Tibial artery (tissue), 4 donors: ENCODE measurements at regions not wholly inside any gene's neighbourhood (a gene's known extent, or its start where the extent isn't known, plus 50 kb on each side); places are given as distances from the start of the nearest gene placed in this dataset.
"Not testable (repeated sequence)": the region's sequence is repeated elsewhere in the genome, so short reads cannot be mapped to it uniquely, and the experiment has no call there.

Experiments used
- DNase-seq, 2 donors: peaks; one replicate each; pipeline ENCODE4 v3.0.0-alpha.2; 2019
- H3K27ac ChIP-seq, 2 donors: fragments of 200-600 bp; sonication (generic) in 1 of 2; 1 replicate in 1 of 2; 2 replicates in 1 of 2; pipeline ENCODE4 v1.5.1; 2018 to 2019; ENCODE audit warnings: mild to moderate bottlenecking in 1 of 2
- H3K27me3 ChIP-seq, 2 donors: fragments of 200-600 bp; sonication (generic) in 1 of 2; one replicate each; pipeline versions ENCODE4 v1.5.1 to v1.6.0; 2016 to 2019
- H3K36me3 ChIP-seq, 3 donors: fragments of 200-600 bp; sonication (generic) in 2 of 3; one replicate each; pipeline ENCODE4 v1.5.1; 2016 to 2019; ENCODE audit warnings: mild to moderate bottlenecking in 2 of 3
- H3K4me1 ChIP-seq, 4 donors: fragments of 200-600 bp; sonication (generic) in 2 of 4; 1 replicate in 3 of 4; 2 replicates in 1 of 4; pipeline ENCODE4 v1.5.1; 2016 to 2019
- H3K4me3 ChIP-seq, 2 donors: fragments of 200-600 bp; sonication (generic) in 1 of 2; 1 replicate in 1 of 2; 2 replicates in 1 of 2; pipeline ENCODE4 v1.5.1; 2018 to 2019; ENCODE audit warnings: mild to moderate bottlenecking in 2 of 2
- H3K9me3 ChIP-seq, 3 donors: fragments of 200-600 bp; sonication (generic) in 1 of 3; one replicate each; pipeline ENCODE4 v1.5.1; 2016 to 2019
- intact Hi-C: fragments of 100-400 bp; cut with DNase I; formaldehyde crosslinking; loops from one replicate; pipeline ENCODE4 v1.15.0; 2023; ENCODE audit warnings: low total_unique reads
- TF ChIP-seq, protein P1 (sequence below), 2 experiments: fragments of 200-600 bp in 1 of 2; fragments of 450-650 bp in 1 of 2; IDR thresholded peaks; one replicate each; pipeline ENCODE4 v1.5.1; 2017 to 2019; ENCODE audit warnings: antibody characterized with exemption in 2 of 2, mild to moderate bottlenecking in 1 of 2, moderate library complexity in 1 of 2

DNA sequence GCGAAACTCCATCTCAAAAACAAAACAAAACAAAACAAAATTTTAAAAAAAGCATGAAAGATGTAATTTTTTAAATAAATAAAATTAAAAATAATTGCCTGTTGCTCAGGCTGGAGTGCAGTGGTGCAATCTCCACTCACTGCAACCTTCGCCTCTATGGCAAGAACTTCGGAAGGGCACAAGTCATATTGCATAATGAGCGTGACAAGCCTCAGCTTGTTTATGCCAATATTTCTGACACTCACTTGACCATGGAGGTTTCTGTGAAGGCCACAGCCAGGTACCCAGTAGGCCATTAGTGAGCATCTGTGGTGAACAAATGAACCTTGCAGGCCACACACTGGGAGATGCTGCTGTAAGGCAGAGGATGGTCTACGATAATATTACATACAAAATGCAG, 106.1 kb upstream of the KMT2C start:
- DNase-seq: no peak
- no peak overlapping the region for H3K4me3 ChIP-seq
- H3K9me3 ChIP-seq: no peaks in the 10 kb centered on the region
- intact Hi-C loops: no loop called here
- H3K4me1 ChIP-seq: no peaks in the 10 kb centered on the region
- no peak overlapping the region for H3K27ac ChIP-seq
- H3K27me3 ChIP-seq: no peaks in the 10 kb centered on the region
- TF ChIP-seq, protein P1, sequence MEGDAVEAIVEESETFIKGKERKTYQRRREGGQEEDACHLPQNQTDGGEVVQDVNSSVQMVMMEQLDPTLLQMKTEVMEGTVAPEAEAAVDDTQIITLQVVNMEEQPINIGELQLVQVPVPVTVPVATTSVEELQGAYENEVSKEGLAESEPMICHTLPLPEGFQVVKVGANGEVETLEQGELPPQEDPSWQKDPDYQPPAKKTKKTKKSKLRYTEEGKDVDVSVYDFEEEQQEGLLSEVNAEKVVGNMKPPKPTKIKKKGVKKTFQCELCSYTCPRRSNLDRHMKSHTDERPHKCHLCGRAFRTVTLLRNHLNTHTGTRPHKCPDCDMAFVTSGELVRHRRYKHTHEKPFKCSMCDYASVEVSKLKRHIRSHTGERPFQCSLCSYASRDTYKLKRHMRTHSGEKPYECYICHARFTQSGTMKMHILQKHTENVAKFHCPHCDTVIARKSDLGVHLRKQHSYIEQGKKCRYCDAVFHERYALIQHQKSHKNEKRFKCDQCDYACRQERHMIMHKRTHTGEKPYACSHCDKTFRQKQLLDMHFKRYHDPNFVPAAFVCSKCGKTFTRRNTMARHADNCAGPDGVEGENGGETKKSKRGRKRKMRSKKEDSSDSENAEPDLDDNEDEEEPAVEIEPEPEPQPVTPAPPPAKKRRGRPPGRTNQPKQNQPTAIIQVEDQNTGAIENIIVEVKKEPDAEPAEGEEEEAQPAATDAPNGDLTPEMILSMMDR (IDR thresholded peaks at IDR 0.05): no peak
- no peaks in the 10 kb centered on the region for H3K36me3 ChIP-seq

DNA sequence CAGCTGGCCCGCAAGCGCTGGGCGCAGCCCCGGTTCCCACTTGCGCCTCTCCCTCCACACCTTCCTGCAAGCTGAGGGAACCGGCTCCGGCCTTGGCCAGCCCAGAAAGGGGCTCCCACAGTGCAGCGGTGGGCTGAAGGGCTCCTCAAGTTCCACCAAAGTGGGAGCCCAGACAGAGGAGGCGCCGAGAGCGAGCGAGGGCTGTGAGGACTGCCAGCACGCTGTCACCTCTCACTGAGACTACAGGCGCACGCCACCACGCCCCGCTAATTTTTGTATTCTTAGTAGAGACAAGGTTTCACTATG, 103.3 kb upstream of the KMT2C start:
- H3K36me3 ChIP-seq, H3K9me3 ChIP-seq, H3K4me1 ChIP-seq, intact Hi-C loops, DNase-seq, H3K4me3 ChIP-seq, H3K27ac ChIP-seq, H3K27me3 ChIP-seq: not testable (repeated sequence)

DNA sequence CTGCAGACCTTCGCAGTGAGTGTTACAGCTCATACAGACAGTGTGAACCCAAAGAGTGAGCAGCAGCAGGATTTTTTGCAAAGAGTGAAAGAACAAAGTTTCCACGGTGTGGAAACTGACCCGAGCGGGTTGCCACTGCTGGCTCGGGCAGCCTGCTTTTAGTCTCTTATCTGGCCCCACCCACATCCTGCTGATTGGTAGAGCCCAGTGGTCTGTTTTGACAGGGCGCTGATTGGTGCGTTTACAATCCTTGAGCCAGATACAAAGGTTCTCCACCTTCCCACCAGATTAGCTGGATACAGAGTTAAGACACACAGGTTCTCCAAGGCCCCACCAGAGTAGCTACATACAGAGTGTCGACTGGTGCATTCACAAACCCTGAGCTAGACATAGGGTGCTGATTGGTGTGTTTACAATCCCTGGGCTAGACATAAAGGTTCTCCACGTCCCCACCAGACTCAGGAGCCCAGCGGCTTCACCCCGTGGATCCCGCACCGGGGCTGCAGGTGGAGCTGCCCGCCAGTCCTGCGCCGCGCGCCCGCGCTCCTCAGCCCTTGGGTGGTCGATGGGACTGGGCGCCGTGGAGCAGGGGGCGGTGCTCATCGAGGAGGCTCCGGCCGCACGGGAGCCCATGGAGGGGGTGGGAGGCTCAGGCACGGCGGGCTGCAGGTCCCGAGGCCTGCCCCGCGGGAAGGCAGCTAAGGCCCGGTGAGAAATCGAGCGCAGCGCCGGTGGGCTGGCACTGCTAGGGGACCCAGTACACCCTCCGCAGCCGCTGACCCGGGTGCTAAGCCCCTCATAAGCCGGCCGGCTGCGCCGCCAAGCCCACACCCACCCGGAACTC, 102.8 kb upstream of the KMT2C start:
- H3K27me3 ChIP-seq, H3K27ac ChIP-seq, H3K4me1 ChIP-seq, H3K36me3 ChIP-seq, intact Hi-C loops, H3K9me3 ChIP-seq, DNase-seq, H3K4me3 ChIP-seq: not testable (repeated sequence)

DNA sequence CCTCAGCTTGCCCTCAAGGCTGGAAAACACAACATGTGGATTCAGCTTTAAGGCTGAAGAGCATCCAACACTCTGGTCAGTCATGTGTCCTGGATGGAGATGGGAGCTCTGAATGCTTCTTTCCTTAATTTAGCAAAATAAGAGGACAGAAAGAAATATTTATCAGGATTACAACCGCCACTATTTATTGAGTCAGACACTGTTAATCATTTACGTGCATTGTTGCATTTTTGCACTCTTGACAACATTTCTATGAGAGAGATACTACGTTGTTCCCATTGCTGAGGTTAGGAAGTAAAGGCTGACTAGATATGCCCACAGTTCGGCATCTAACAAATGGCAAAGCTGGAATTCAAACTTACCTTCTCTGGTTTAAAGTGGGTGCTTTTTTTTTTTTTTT, 101.8 kb upstream of the KMT2C start:
- intact Hi-C loops: no loop called here
- no peak for DNase-seq
- H3K27me3 ChIP-seq: no peaks in the 10 kb centered on the region
- no peak overlapping the region for H3K4me3 ChIP-seq
- no peaks in the 10 kb centered on the region for H3K9me3 ChIP-seq
- TF ChIP-seq, protein P1 (IDR thresholded peaks at IDR 0.05): no peak
- no peaks in the 10 kb centered on the region for H3K4me1 ChIP-seq
- H3K36me3 ChIP-seq: no peaks in the 10 kb centered on the region
- H3K27ac ChIP-seq: no peak overlapping the region

DNA sequence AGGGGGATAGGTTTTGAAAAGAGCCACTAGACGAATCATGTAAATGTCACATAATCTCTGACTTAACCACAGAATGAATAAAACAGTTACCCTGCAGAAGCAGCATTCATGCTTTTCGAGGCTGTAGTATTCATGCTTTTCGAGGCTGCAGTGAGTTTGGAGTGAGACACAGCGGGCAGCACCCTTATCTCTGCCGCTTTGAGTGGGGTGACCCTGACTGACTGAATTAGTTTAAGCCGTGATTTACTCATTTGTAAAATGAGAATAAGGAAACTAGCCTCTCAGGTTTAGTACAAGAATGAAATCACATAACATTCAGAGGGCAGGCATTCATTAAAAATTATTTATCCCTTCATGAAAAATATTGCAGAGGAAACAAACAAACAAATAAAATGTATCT, 92.8 kb upstream of the KMT2C start:
- Histone ChIP-seq H3K4me1 (peaks cover 0 to 11% (median 7%) of the 10 kb centered on the region in 4 donors), H3K27me3 (peaks cover 0 to 3% of the 10 kb centered on the region in 2 donors), H3K36me3 (no peaks in the 10 kb centered on the region), H3K9me3 (no peaks in the 10 kb centered on the region), H3K4me3 (no peak overlapping the region), H3K27ac (no peak overlapping the region)
- TF ChIP-seq, protein P1 (IDR thresholded peaks at IDR 0.05): no peak
- no peak for DNase-seq
- intact Hi-C loops: no loop called here

DNA sequence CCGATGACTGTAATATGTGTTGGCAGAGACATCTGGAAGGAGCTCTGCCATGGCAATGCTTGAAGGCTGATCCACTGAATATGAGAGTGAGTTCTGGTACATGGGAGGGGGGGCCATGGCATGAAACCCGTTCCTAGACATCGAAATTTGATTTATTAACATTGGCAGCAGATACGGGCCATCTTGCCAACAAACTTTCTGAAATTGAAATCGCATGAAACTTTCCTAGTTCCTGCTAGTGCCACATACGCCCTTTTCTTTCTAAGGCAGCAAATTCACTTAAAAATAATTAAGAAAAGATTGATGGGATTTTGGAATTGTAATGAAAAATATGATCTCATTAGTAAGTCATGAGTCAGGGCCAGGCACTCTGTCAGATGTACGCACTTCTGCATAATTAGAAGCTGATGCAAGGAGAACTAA, 91.8 kb upstream of the KMT2C start:
- H3K9me3 ChIP-seq: no peaks in the 10 kb centered on the region
- no peak for DNase-seq
- peaks cover 0 to 15% (median 11%) of the 10 kb centered on the region in 4 donors for H3K4me1 ChIP-seq
- peaks cover 0 to 6% of the 10 kb centered on the region in 2 donors for H3K27me3 ChIP-seq
- no peak overlapping the region for H3K4me3 ChIP-seq
- TF ChIP-seq, protein P1 (IDR thresholded peaks at IDR 0.05): no peak
- intact Hi-C loops: no loop called here
- no peak overlapping the region for H3K27ac ChIP-seq
- H3K36me3 ChIP-seq: no peaks in the 10 kb centered on the region
